ENCODE measurements at regions not wholly inside any gene's neighbourhood (a gene's known extent, or its start where the extent isn't known, plus 50 kb on each side); places are given as distances from the start of the nearest gene placed in this dataset.

DNA sequence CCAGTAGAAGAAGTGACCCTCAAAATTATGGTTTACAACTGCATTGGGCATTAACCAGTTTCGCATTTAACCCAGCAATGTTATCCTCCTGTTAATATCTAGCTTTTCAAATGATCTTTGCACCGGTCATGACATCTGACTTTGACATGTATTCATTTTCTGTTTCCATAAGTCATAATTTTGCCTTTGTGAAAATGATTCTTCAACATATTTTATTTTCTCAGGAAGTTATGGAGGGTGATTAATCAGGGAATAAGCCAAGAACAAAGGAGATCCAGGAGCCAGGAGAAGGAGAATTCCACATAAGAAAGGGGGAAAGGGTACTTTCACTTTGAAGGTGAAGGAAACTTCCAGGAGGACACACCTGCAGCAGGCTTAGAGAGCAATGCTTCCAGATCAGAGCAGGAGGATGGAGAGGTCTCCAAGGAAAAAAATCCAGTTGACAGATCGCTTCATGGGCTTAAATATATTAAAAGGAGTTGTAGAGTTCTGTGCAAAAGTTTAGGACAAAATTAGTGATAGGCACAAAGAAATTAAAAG lies 92.1 kb upstream of the FAM3C start:
- DNase-seq, result no peak

DNA sequence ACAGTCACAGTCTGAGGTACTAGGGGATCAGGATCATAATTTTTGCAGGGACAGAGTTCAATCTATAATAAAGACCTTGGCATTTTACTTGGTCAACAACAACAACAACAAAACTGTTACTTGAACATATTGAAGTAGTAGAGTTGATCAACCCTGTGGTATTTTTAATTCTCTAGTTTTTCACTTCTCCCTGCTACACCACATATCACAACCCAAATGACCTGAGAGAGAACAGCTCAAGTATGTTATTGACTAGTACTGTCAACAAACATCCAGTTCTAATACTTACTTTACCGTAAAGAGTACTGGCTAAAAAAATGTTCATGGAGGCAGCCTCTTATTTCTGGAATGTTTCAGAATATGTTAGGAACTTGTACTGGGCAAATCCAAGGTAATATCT lies 90.5 kb upstream of the FAM3C start:
- no peak for DNase-seq

GRCh38 chr7:121485467-121486243 lies 89.5 kb upstream of the FAM3C start:
- DNase-seq, result no peak

- DNase-seq, result no peak
These were observed 88.1 kb upstream of the FAM3C start for GRCh38 chr7:121484089-121484763.

GRCh38 chr7:121480566-121481335 lies 84.6 kb upstream of the FAM3C start:
- DNase-seq, result no peak

GRCh38 chr7:121480058-121480457 lies 84.0 kb upstream of the FAM3C start:
- DNase-seq, result no peak

DNA sequence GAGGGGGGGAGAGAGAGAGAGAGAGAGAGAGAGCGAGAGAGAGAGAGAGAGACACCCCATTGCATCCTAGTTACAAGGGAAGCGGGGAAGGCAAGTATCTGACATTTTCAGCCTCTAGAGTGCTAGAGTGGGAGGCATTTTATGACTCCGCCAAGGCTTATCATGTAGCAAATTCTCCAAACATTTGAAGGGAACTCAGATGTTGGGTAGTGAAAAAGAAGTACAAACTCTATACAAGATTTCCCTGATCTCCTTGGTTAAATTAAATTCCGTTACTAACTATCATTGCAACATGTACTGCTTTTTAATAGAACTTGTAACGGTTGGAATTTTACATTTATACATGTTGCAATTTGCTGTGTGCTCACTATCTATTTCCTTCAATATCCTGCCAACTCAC lies 83.4 kb upstream of the FAM3C start:
- DNase-seq, result no peak

- DNase-seq, result no peak
These were observed 79.7 kb upstream of the FAM3C start for GRCh38 chr7:121475806-121476205.

GRCh38 chr7:121474301-121474673 lies 78.2 kb upstream of the FAM3C start:
- DNase-seq, result no peak

- no peak for DNase-seq
These were observed 77.7 kb upstream of the FAM3C start for GRCh38 chr7:121473645-121474300.

DNA sequence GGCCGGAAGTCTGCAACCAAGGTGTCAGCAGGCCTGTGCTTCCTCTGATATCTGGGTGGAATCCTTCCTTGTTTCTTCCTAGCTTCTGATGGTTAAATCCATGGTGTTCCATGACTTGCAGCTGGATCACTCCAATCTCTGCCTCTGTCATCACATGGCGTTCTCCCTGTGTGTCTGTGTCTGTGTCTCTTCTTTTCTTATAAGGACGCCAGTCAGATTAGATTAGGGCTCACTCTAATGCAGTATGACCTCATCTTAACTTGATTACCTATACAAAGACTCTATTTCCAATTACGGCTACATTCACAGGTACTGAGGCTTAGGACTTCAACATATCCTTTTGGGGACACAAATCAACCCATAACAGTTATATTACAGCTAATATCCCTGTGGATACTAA lies 70.3 kb upstream of the FAM3C start:
- no peak for DNase-seq

- no peak for DNase-seq
These were observed 63.0 kb upstream of the FAM3C start for GRCh38 chr7:121459148-121459547.

- no peak for DNase-seq
These were observed 60.8 kb upstream of the FAM3C start for GRCh38 chr7:121456785-121457359.

GRCh38 chr7:121456015-121456414 lies 59.9 kb upstream of the FAM3C start:
- no peak for DNase-seq

DNA sequence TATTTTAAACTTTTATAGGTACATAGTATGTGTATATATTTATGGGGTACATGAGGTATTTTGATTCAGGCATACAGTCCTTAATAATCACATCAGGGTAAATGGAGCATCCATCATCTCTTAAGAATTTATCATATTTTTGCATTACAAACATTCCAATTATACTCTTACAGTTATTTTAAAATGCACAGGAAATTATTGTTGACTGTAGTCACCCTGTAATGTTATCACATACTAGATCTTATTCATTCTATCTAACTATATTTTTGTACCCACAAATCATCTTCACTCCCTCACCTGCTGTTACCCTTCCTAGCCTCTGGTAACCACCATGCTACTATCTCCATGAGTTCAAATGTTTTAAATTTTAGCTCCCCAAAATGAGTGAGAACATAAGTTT lies 56.3 kb upstream of the FAM3C start:
- no peak for DNase-seq

- DNase-seq, result no peak
These were observed 55.4 kb upstream of the FAM3C start for GRCh38 chr7:121451367-121452094.

- no peak for DNase-seq
These were observed 54.6 kb upstream of the FAM3C start for GRCh38 chr7:121450631-121451198.

DNA sequence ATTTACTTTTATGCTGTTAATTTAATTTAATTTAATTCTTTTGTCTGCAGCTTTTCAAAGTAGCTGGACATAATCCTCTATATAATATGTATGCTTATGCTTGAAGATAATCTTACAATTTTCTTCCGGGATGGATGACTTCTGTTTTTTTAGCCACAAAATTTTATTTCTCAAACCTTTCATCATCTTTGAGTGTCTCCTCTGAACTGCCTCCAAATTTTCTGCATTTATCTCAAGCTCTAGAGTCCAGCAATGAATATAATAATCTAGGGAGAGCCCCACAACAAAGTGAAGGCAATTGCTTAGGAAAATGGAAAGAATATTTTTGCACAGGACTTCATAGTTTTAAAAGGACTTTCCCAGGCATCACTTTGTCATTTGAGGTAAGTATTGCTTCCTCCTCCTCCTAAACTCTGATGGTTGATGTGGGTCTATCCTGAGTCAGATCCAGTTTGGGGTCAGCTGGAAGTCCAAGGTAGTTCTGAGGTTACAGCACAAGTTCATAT lies 53.7 kb upstream of the FAM3C start:
- no peak for DNase-seq

DNA sequence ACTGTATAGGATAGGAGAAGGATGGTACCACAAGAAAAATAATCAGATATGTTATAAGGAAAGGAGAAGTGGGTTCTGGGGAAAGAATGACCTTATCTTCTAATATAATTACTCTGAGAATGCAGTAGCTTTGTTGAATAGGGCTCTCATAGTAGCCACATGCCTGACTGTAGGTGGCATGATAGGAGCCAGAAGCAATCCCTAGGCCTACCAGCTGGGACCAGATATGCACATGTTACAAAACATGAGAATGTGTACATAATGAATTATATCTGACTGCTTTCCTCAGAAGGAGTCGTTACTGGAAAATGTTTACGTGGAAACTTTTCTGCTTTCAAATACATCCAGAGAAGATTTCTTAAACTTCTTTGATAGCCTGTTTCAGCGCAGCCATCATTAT lies 53.2 kb upstream of the FAM3C start:
- DNase-seq, result no peak

GRCh38 chr7:121448429-121448828 lies 52.3 kb upstream of the FAM3C start:
- no peak for DNase-seq

- no peak for DNase-seq
These were observed 51.8 kb upstream of the FAM3C start for GRCh38 chr7:121447911-121448300.

Data from NCI-H187 (cell line).